Choroid plexus epithelial cell (primary cell): ENCODE measurements at regions not wholly inside any gene's neighbourhood (a gene's known extent, or its start where the extent isn't known, plus 50 kb on each side); places are given as distances from the start of the nearest gene placed in this dataset.
"Not testable (repeated sequence)": the region's sequence is repeated elsewhere in the genome, so short reads cannot be mapped to it uniquely, and the experiment has no call there.

Source experiments
- DNase-seq: peaks from one replicate; pipeline ENCODE4 v3.0.0-alpha.2; 2010; ENCODE audit warnings: low read depth
- H3K4me3 ChIP-seq: 2 replicates; pipeline ENCODE4 v1.5.1; 2011; ENCODE audit warnings: low read depth, mild to moderate bottlenecking, control low read depth, low read length, moderate library complexity
- CTCF ChIP-seq: conservative IDR thresholded peaks from 2 replicates; pipeline ENCODE4 v1.5.1; 2011; ENCODE audit warnings: low read depth, mild to moderate bottlenecking, control low read depth, inconsistent platforms, low read length, moderate library complexity

- DNase-seq, result no peak
- no peak overlapping the region for H3K4me3 ChIP-seq
Measured at GRCh38 chr2:234793212-234793785, 158.5 kb upstream of the SH3BP4 start.

GRCh38 chr2:234792621-234793022 lies 159.2 kb upstream of the SH3BP4 start:
- DNase-seq, result peak; percentile 49
- TF ChIP-seq CTCF, result no peak
- no peak overlapping the region for H3K4me3 ChIP-seq

More at GRCh38 chr2:234793212-234793785, 158.5 kb upstream of the SH3BP4 start:
- no peak for TF ChIP-seq CTCF

GRCh38 chr2:234792096-234792495 lies 159.7 kb upstream of the SH3BP4 start:
- not testable (repeated sequence) for H3K4me3 ChIP-seq, DNase-seq

GRCh38 chr2:234790380-234790779 lies 161.4 kb upstream of the SH3BP4 start:
- DNase-seq, result no peak

GRCh38 chr2:234789556-234790325 lies 162.1 kb upstream of the SH3BP4 start:
- no peak for TF ChIP-seq CTCF
- DNase-seq, result no peak
- H3K4me3 ChIP-seq, result no peak overlapping the region

More at GRCh38 chr2:234790380-234790779, 161.4 kb upstream of the SH3BP4 start:
- TF ChIP-seq CTCF, result no peak
- no peak overlapping the region for H3K4me3 ChIP-seq

- H3K4me3 ChIP-seq, result no peak overlapping the region
- no peak for TF ChIP-seq CTCF
- no peak for DNase-seq
Measured at GRCh38 chr2:234788841-234789240, 163.0 kb upstream of the SH3BP4 start.

- no peak for DNase-seq
- no peak overlapping the region for H3K4me3 ChIP-seq
- TF ChIP-seq CTCF, result no peak
Measured at GRCh38 chr2:234788381-234788780, 163.4 kb upstream of the SH3BP4 start.
